GM12878 (cell line): ENCODE measurements at regions not wholly inside any gene's neighbourhood (a gene's known extent, or its start where the extent isn't known, plus 50 kb on each side); places are given as distances from the start of the nearest gene placed in this dataset.

Experiments
- ATAC-seq: fragments of 200-7000 bp; cut with Tn5 transposase; 3 replicates; pipeline ENCODE4 v1.9.1; 2020; ENCODE audit warnings: mild to moderate bottlenecking, moderate library complexity
- BruUV-seq: library from RNA; stranded (reverse); fragments of 400-500 nt; replicated peaks from 2 replicates; lab custom pipeline; 2021; lab: Mats Ljungman, UMichigan
- CTCF ChIA-PET: fragments of 300-600 bp; sonication (Branson Sonifier 250); formaldehyde crosslinking; extraction: SDS; loops from one replicate; lab custom pipeline; 2021; ENCODE audit warnings: inconsistent platforms; lab: Yijun Ruan, JAX
- POLR2A ChIA-PET: fragments of 350-600 bp; formaldehyde crosslinking; extraction: SDS; loops from one replicate; lab custom pipeline; 2021; ENCODE audit warnings: inconsistent platforms; lab: Charles Lee
- RAD21 ChIA-PET: fragments of 300-600 bp; sonication (Branson Sonifier 250); formaldehyde crosslinking; loops from one replicate; lab custom pipeline; 2023; ENCODE audit warnings: antibody characterized with exemption; ENCODE audit not compliant: unreplicated experiment; lab: Charles Lee
- SMC1A ChIA-PET: fragments of 300-600 bp; sonication (Branson Sonifier 250); formaldehyde crosslinking; loops from one replicate; lab custom pipeline; 2023; ENCODE audit not compliant: unreplicated experiment, uncharacterized antibody; lab: Charles Lee
- DNase-seq: peaks from one replicate; pipeline ENCODE4 v3.0.0-alpha.2; 2011; ENCODE audit warnings: low read depth, low spot score
- FAIRE-seq: peaks from 3 replicates; lab custom pipeline; 2011; peaks lifted over from hg19 to GRCh38; lab: Jason Lieb, UNC
- H2AFZ ChIP-seq: 2 replicates; pipeline ENCODE4 v1.6.0; 2011; ENCODE audit warnings: low read depth, low read length, control low read depth; ENCODE audit not compliant: control insufficient read depth
- H3K27ac ChIP-seq: 2 replicates; pipeline ENCODE4 v1.5.1; 2011; ENCODE audit warnings: control low read depth; ENCODE audit not compliant: control insufficient read depth, insufficient read depth
- H3K27me3 ChIP-seq, 2 experiments: replicated peaks in 1 of 2; 2 replicates each; pipeline versions ENCODE4 v1.6.0 to v1.6.1; 2011; ENCODE audit warnings: low read length in 1 of 2; ENCODE audit not compliant: control insufficient read depth in 2 of 2, insufficient read depth in 2 of 2
- H3K36me3 ChIP-seq, 2 experiments: 2 replicates each; pipeline ENCODE4 v1.5.1; 2011; ENCODE audit warnings: low read length in 1 of 2; ENCODE audit not compliant: control insufficient read depth in 2 of 2, insufficient read depth in 2 of 2
- H3K4me1 ChIP-seq: 2 replicates; pipeline ENCODE4 v1.6.1; 2011; ENCODE audit warnings: mild to moderate bottlenecking, low read length, moderate library complexity, mixed read lengths; ENCODE audit not compliant: control insufficient read depth, insufficient read depth
- H3K4me2 ChIP-seq: 2 replicates; pipeline ENCODE4 v1.6.0; 2011; ENCODE audit warnings: control low read depth; ENCODE audit not compliant: control insufficient read depth, insufficient read depth
- H3K4me3 ChIP-seq: fragments of 200-600 bp; sonication (generic); 2 replicates; pipeline ENCODE4 v1.5.1; 2016
- H3K79me2 ChIP-seq: 2 replicates; pipeline ENCODE4 v1.6.0; 2011; ENCODE audit warnings: low read length; ENCODE audit not compliant: control insufficient read depth, insufficient read depth
- H3K9ac ChIP-seq: 2 replicates; pipeline ENCODE4 v1.8.0; 2011; ENCODE audit warnings: low read length, control low read depth, mixed read lengths; ENCODE audit not compliant: control insufficient read depth, insufficient read depth
- H3K9me3 ChIP-seq: replicated peaks from 3 replicates; pipeline ENCODE4 v1.5.1; 2011; ENCODE audit warnings: mild to moderate bottlenecking, low read length; ENCODE audit not compliant: control insufficient read depth, insufficient read depth
- H4K20me1 ChIP-seq: 2 replicates; pipeline ENCODE4 v1.6.0; 2011; ENCODE audit not compliant: control insufficient read depth, insufficient read depth
- FOXM1 ChIP-seq: IDR thresholded peaks from 2 replicates; pipeline ENCODE4 v1.6.1; 2012; ENCODE audit warnings: low read depth, mild to moderate bottlenecking, inconsistent platforms, low read length, moderate library complexity
- HCFC1 ChIP-seq: fragments of 150-350 bp; IDR thresholded peaks from 2 replicates; pipeline ENCODE4 v1.6.1; 2014; ENCODE audit warnings: low read length
- JUNB ChIP-seq: IDR thresholded peaks from 2 replicates; pipeline ENCODE4 v1.6.1; 2016; ENCODE audit warnings: antibody characterized with exemption, mild to moderate bottlenecking
- JUND ChIP-seq: IDR thresholded peaks from 2 replicates; pipeline ENCODE4 v1.6.1; 2012; ENCODE audit warnings: low read depth, mild to moderate bottlenecking, low read length, improper control_type of control experiment, moderate library complexity
- NBN ChIP-seq: fragments of 450-650 bp; IDR thresholded peaks from 2 replicates; pipeline ENCODE4 v1.6.1; 2016
- PML ChIP-seq: IDR thresholded peaks from 2 replicates; pipeline ENCODE4 v1.6.1; 2012; ENCODE audit warnings: low read length, inconsistent platforms
- SIN3A ChIP-seq: IDR thresholded peaks from 2 replicates; pipeline ENCODE4 v1.6.1; 2012; ENCODE audit warnings: low read depth, low read length, improper control_type of control experiment
- TCF12 ChIP-seq: IDR thresholded peaks from 2 replicates; pipeline ENCODE4 v1.6.1; 2011; ENCODE audit warnings: low read depth, mild to moderate bottlenecking, low read length
- ZNF24 ChIP-seq: fragments of 450-650 bp; IDR thresholded peaks from 2 replicates; pipeline ENCODE4 v1.6.1; 2017; ENCODE audit warnings: antibody characterized with exemption, mild to moderate bottlenecking
- ZNF384 ChIP-seq: IDR thresholded peaks from 2 replicates; pipeline ENCODE4 v1.6.1; 2012; ENCODE audit warnings: low read depth, mild to moderate bottlenecking, low read length, improper control_type of control experiment, borderline replicate concordance
- WGBS: methylation state at CpG from one replicate; pipeline ENCODE4 v1.1.6; 2016; ENCODE audit warnings: low lambda C conversion rate; ENCODE audit not compliant: insufficient replicate concordance, insufficient coverage; ENCODE audit errors: missing lambda C conversion rate; 5-methylcytosine and 5-hydroxymethylcytosine counted together
- in situ Hi-C: fragments of 300-500 bp; cut with MboI; formaldehyde crosslinking; loops from 9 replicates; pipeline ENCODE4 v1.14.3; 2018; ENCODE audit warnings: mixed read lengths
- intact Hi-C: fragments of 100-400 bp; cut with micrococcal nuclease; formaldehyde crosslinking; loops from one replicate; pipeline ENCODE4 v1.14.2; 2022; ENCODE audit not compliant: unreplicated experiment
- TF ChIP-seq, protein P1 (sequence below): fragments of 150-350 bp; IDR thresholded peaks from 2 replicates; pipeline ENCODE4 v1.6.1; 2014; ENCODE audit warnings: mild to moderate bottlenecking, low read depth, low read length
- TF ChIP-seq, protein P2 (sequence below): fragments of 450-650 bp; IDR thresholded peaks from 2 replicates; pipeline ENCODE4 v1.6.1; 2016; ENCODE audit warnings: mild to moderate bottlenecking, moderate library complexity, borderline replicate concordance

DNA sequence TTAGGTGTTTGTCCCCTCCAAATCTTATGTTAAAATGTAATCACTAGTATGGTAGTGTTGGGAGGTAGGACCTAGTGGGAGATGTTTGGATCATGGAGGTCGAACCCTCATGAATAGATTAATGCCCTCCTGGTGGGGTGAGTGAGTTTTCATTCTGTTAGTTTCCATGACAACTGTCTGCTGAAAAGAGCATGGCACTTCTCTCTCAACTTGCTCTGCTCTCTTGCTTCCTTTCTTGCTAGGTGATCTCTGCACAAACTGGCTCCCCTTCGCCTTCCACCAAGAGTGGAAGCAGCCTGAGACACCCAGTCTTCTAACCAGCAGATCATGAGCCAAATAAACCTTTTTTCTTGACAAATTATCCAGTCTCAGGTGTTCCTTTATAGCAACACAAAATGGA is 853.9 kb downstream of the SORCS1 start:
- Histone ChIP-seq H3K9ac (no peak overlapping the region), H3K27ac (no peak overlapping the region), H3K79me2 (no peaks in the 10 kb centered on the region), H3K9me3 (no peaks in the 10 kb centered on the region), H3K4me2 (no peak overlapping the region), H4K20me1 (no peaks in the 10 kb centered on the region), H3K36me3 (no peaks in the 10 kb centered on the region), H3K4me1 (no peaks in the 10 kb centered on the region), H3K27me3 (no peaks in the 10 kb centered on the region), H2AFZ (no peak overlapping the region), H3K4me3 (no peak overlapping the region)
- in situ Hi-C loops: no loop called here
- ChIA-PET POLR2A (no interaction called here), SMC1A (interaction anchor here (0.7 kb wide), 1 partner anchor 1440 kb away, joined by 3 read pairs; no protein-coding TSS in a partner anchor), CTCF (no interaction called here), RAD21 (no interaction called here)
- no TSS peak for BruUV-seq
- WGBS: 0% methylated on average over 2 of the region's 2 CpGs
- ATAC-seq: no peak
- FAIRE-seq: no peak
- TF ChIP-seq, protein P1, sequence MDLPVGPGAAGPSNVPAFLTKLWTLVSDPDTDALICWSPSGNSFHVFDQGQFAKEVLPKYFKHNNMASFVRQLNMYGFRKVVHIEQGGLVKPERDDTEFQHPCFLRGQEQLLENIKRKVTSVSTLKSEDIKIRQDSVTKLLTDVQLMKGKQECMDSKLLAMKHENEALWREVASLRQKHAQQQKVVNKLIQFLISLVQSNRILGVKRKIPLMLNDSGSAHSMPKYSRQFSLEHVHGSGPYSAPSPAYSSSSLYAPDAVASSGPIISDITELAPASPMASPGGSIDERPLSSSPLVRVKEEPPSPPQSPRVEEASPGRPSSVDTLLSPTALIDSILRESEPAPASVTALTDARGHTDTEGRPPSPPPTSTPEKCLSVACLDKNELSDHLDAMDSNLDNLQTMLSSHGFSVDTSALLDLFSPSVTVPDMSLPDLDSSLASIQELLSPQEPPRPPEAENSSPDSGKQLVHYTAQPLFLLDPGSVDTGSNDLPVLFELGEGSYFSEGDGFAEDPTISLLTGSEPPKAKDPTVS: no peak
- TF ChIP-seq JUNB: no peak
- TF ChIP-seq NBN: no peak
- no peak for TF ChIP-seq ZNF24
- TF ChIP-seq, protein P2, sequence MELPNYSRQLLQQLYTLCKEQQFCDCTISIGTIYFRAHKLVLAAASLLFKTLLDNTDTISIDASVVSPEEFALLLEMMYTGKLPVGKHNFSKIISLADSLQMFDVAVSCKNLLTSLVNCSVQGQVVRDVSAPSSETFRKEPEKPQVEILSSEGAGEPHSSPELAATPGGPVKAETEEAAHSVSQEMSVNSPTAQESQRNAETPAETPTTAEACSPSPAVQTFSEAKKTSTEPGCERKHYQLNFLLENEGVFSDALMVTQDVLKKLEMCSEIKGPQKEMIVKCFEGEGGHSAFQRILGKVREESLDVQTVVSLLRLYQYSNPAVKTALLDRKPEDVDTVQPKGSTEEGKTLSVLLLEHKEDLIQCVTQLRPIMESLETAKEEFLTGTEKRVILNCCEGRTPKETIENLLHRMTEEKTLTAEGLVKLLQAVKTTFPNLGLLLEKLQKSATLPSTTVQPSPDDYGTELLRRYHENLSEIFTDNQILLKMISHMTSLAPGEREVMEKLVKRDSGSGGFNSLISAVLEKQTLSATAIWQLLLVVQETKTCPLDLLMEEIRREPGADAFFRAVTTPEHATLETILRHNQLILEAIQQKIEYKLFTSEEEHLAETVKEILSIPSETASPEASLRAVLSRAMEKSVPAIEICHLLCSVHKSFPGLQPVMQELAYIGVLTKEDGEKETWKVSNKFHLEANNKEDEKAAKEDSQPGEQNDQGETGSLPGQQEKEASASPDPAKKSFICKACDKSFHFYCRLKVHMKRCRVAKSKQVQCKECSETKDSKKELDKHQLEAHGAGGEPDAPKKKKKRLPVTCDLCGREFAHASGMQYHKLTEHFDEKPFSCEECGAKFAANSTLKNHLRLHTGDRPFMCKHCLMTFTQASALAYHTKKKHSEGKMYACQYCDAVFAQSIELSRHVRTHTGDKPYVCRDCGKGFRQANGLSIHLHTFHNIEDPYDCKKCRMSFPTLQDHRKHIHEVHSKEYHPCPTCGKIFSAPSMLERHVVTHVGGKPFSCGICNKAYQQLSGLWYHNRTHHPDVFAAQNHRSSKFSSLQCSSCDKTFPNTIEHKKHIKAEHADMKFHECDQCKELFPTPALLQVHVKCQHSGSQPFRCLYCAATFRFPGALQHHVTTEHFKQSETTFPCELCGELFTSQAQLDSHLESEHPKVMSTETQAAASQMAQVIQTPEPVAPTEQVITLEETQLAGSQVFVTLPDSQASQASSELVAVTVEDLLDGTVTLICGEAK: no peak
- no peak for TF ChIP-seq ZNF384
- TF ChIP-seq JUND: no peak
- TF ChIP-seq PML: no peak
- TF ChIP-seq HCFC1: no peak
- no peak for TF ChIP-seq SIN3A
- no peak for TF ChIP-seq TCF12
- no peak for TF ChIP-seq FOXM1
- DNase-seq: no peak
- intact Hi-C loops: no loop called here
